Spleen (tissue), 11 donors: ENCODE measurements at regions not wholly inside any gene's neighbourhood (a gene's known extent, or its start where the extent isn't known, plus 50 kb on each side); places are given as distances from the start of the nearest gene placed in this dataset.

Experiments used
- DNase-seq: peaks from one replicate; pipeline ENCODE4 v3.0.0-alpha.2; 2020
- H3K27ac ChIP-seq, 8 donors: fragments of 200-600 bp; sonication (generic) in 7 of 8; 1 replicate in 4 of 8; 2 replicates in 4 of 8; pipeline versions ENCODE4 v1.5.0 to v1.8.0; 2016 to 2021; ENCODE audit warnings: inconsistent platforms in 4 of 8, mild to moderate bottlenecking in 4 of 8, moderate library complexity in 1 of 8
- H3K27me3 ChIP-seq, 7 donors: fragments of 200-600 bp; sonication (generic) in 6 of 7; replicated peaks in 1 of 7; 1 replicate in 4 of 7; 2 replicates in 3 of 7; pipeline versions ENCODE4 v1.5.0 to v1.8.0; 2016 to 2021; ENCODE audit warnings: inconsistent platforms in 3 of 7, mild to moderate bottlenecking in 1 of 7
- H3K36me3 ChIP-seq, 6 donors: fragments of 200-600 bp; sonication (generic) in 5 of 6; 1 replicate in 4 of 6; 2 replicates in 2 of 6; pipeline versions ENCODE4 v1.5.0 to v1.8.0; 2016 to 2021; ENCODE audit warnings: inconsistent platforms in 2 of 6
- H3K4me1 ChIP-seq, 6 donors: fragments of 200-600 bp; sonication (generic) in 5 of 6; 1 replicate in 3 of 6; 2 replicates in 3 of 6; pipeline versions ENCODE4 v1.5.0 to v1.8.0; 2016 to 2021; ENCODE audit warnings: inconsistent platforms in 3 of 6
- H3K4me3 ChIP-seq, 8 donors: fragments of 200-600 bp; sonication (generic) in 7 of 8; 1 replicate in 4 of 8; 2 replicates in 4 of 8; pipeline versions ENCODE4 v1.5.0 to v1.8.0; 2016 to 2021; ENCODE audit warnings: inconsistent platforms in 4 of 8, mild to moderate bottlenecking in 4 of 8, moderate library complexity in 2 of 8
- H3K9me3 ChIP-seq, 8 donors: fragments of 200-600 bp; sonication (generic) in 7 of 8; 1 replicate in 4 of 8; 2 replicates in 4 of 8; pipeline versions ENCODE4 v1.5.0 to v1.8.0; 2016 to 2021; ENCODE audit warnings: inconsistent platforms in 4 of 8
- POLR2A ChIP-seq, 3 donors: fragments of 450-650 bp; IDR thresholded peaks; one replicate each; pipeline ENCODE4 v1.5.1; 2017; ENCODE audit warnings: antibody characterized with exemption in 3 of 3, mild to moderate bottlenecking in 1 of 3
- POLR2AphosphoS5 ChIP-seq, 3 donors: sonication (generic); formaldehyde crosslinking; IDR thresholded peaks; one replicate each; pipeline ENCODE4 v1.5.1; 2017; ENCODE audit warnings: antibody characterized with exemption in 3 of 3
- WGBS, 5 donors: extraction: QIAGEN DNeasy Blood & Tissue Kit in 3 of 5; methylation state at CpG; one replicate each; pipeline versions ENCODE4 v1.1.5 to v1.1.7; 2013 to 2018; 5-methylcytosine and 5-hydroxymethylcytosine counted together
- intact Hi-C: fragments of 100-400 bp; cut with DNase I; formaldehyde crosslinking; loops from one replicate; pipeline ENCODE4 v1.15.0; 2023; ENCODE audit warnings: low total_unique reads
- TF ChIP-seq, protein P1 (sequence below), 11 experiments: fragments of 200-600 bp in 7 of 11; fragments of 450-650 bp in 4 of 11; sonication (generic) in 4 of 11; IDR thresholded peaks in 8 of 11; conservative IDR thresholded peaks in 3 of 11; 1 replicate in 7 of 11; 2 replicates in 4 of 11; pipeline versions ENCODE4 v1.4.0 to v1.8.0; 2016 to 2021; ENCODE audit warnings: antibody characterized with exemption in 11 of 11, inconsistent platforms in 4 of 11, mild to moderate bottlenecking in 1 of 11
- donor health status: healthy with polysubstance abuse.
- donor health status: DM: no; HTN: no; CAD: no; lungs with moderate emphysema.
- donor health status: DM: no; HTN: no; CAD: no.
- donor health status: Bipolar disorder and iron deficiency.
- donor health status: healthy.
- donor health status: DM: no; HTN: no; CAD: no.
- donor health status: DM: yes; HTN: yes; CAD: no.

DNA sequence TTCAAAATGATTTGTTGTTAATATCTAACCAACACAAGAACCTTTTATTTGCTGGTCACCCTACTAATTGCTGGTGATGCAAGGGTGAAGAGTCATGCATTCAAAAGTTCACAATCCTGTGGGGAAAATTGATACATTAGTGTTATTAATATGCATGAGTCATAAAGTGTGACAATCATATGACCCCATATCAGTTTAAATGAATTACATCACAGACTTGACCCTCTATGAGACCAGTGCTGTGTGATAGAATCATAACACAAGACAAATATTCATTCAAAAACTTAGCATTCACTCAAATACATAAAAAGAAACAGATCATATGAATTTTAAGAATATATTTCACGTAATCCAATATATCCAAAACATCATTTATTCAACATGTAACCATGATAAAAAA lies 304.6 kb upstream of the CDH12 start:
- intact Hi-C loops: no loop called here
- no peak for TF ChIP-seq POLR2AphosphoS5 (IDR thresholded peaks at IDR 0.05)
- TF ChIP-seq, protein P1, sequence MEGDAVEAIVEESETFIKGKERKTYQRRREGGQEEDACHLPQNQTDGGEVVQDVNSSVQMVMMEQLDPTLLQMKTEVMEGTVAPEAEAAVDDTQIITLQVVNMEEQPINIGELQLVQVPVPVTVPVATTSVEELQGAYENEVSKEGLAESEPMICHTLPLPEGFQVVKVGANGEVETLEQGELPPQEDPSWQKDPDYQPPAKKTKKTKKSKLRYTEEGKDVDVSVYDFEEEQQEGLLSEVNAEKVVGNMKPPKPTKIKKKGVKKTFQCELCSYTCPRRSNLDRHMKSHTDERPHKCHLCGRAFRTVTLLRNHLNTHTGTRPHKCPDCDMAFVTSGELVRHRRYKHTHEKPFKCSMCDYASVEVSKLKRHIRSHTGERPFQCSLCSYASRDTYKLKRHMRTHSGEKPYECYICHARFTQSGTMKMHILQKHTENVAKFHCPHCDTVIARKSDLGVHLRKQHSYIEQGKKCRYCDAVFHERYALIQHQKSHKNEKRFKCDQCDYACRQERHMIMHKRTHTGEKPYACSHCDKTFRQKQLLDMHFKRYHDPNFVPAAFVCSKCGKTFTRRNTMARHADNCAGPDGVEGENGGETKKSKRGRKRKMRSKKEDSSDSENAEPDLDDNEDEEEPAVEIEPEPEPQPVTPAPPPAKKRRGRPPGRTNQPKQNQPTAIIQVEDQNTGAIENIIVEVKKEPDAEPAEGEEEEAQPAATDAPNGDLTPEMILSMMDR (IDR thresholded peaks at IDR 0.05 in 8 of 11, conservative IDR thresholded peaks at IDR 0.05 in 3 of 11): no peak
- TF ChIP-seq POLR2A (IDR thresholded peaks at IDR 0.05): no peak
- no peak for DNase-seq
- Histone ChIP-seq H3K27ac (no peak overlapping the region), H3K4me1 (no peaks in the 10 kb centered on the region), H3K27me3 (no peaks in the 10 kb centered on the region), H3K9me3 (no peaks in the 10 kb centered on the region), H3K4me3 (no peak overlapping the region), H3K36me3 (no peaks in the 10 kb centered on the region)
- WGBS, 5 donors: 71 to 83% (median 81%) methylated on average over 1 of the region's 1 CpG

DNA sequence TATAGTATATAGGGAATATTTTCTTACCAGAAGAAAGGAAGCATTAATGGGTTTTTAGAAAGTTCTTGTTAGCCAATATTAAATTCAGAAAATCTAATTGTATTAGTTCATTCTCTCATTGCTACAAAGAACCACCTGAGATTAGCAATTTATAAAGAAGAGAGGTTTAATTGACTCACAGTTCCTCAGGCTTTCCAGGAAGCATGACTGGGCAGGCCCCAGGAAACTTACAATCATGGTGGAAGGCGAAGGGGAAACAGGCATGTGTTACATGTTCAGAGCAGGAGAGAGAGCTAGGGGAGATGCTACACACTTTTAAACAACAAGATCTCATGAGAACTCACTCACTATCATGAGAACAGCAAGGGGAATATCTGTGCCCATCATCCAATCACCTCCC lies 304.0 kb upstream of the CDH12 start:
- Histone ChIP-seq H3K4me3 (no peak overlapping the region), H3K27ac (no peak overlapping the region), H3K9me3 (no peaks in the 10 kb centered on the region), H3K4me1 (no peaks in the 10 kb centered on the region), H3K36me3 (no peaks in the 10 kb centered on the region), H3K27me3 (no peaks in the 10 kb centered on the region)
- intact Hi-C loops: no loop called here
- DNase-seq: no peak
- TF ChIP-seq, protein P1 (IDR thresholded peaks at IDR 0.05 in 8 of 11, conservative IDR thresholded peaks at IDR 0.05 in 3 of 11): no peak
- no peak for TF ChIP-seq POLR2A (IDR thresholded peaks at IDR 0.05)
- TF ChIP-seq POLR2AphosphoS5 (IDR thresholded peaks at IDR 0.05): no peak
- WGBS, 5 donors: 68 to 89% (median 70%) methylated on average over 1 of the region's 1 CpG

- intact Hi-C loops: no loop called here
- 83 to 90% (median 86%) methylated on average over 5 of the region's 5 CpGs for WGBS, 5 donors
- Histone ChIP-seq H3K4me1 (no peaks in the 10 kb centered on the region), H3K4me3 (no peak overlapping the region), H3K36me3 (no peaks in the 10 kb centered on the region), H3K9me3 (peaks cover 0 to 8% (median 0%) of the 10 kb centered on the region in 8 donors), H3K27me3 (no peaks in the 10 kb centered on the region), H3K27ac (no peak overlapping the region)
- DNase-seq: no peak
- TF ChIP-seq POLR2A (IDR thresholded peaks at IDR 0.05): no peak
- TF ChIP-seq POLR2AphosphoS5 (IDR thresholded peaks at IDR 0.05): no peak
- TF ChIP-seq, protein P1 (IDR thresholded peaks at IDR 0.05 in 8 of 11, conservative IDR thresholded peaks at IDR 0.05 in 3 of 11): no peak
Measured at GRCh38 chr5:23147625-23148024, 294.5 kb upstream of the CDH12 start.

DNA sequence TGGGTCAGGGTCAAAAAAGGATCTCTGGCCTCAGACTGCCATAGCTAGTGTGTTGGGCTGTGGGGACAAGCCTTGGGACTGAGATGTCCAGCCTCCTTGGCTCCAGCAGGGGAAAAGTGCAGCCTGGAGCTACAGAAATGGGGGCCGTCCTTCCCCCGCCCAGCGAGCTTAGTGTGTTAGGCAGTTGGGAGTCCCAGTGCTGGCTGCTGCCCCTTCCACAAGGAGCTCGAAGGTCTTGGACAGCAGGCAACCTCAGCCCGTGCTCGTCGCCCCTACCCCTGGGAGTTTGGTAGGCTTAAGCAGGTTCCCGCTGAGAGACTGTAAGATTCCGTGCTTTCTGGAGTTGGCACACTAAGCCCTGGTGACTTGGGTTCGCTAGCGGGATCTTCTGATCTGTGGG lies 293.0 kb upstream of the CDH12 start:
- no peak overlapping the region for H3K27ac ChIP-seq
- 81 to 93% (median 88%) methylated on average over 8 to 11 of the region's 11 CpGs for WGBS, 5 donors
- no peaks in the 10 kb centered on the region for H3K36me3 ChIP-seq
- H3K4me3 ChIP-seq: no peak overlapping the region
- H3K4me1 ChIP-seq: no peaks in the 10 kb centered on the region
- peaks cover 0 to 8% (median 0%) of the 10 kb centered on the region in 8 donors for H3K9me3 ChIP-seq
- TF ChIP-seq POLR2A (IDR thresholded peaks at IDR 0.05): no peak
- TF ChIP-seq, protein P1 (IDR thresholded peaks at IDR 0.05 in 8 of 11, conservative IDR thresholded peaks at IDR 0.05 in 3 of 11): no peak
- no peak for TF ChIP-seq POLR2AphosphoS5 (IDR thresholded peaks at IDR 0.05)
- no peak for DNase-seq
- intact Hi-C loops: no loop called here
- H3K27me3 ChIP-seq: no peaks in the 10 kb centered on the region
